Activated T-helper 1 cell treated with anti-CD3 and anti-CD28 coated beads, Interleukin-2, amount 50 U/mL, for 16 hours (primary cell): ENCODE measurements at regions not wholly inside any gene's neighbourhood (a gene's known extent, or its start where the extent isn't known, plus 50 kb on each side); places are given as distances from the start of the nearest gene placed in this dataset.

ENCODE experiments used
- DNase-seq, 2 donors: peaks; one replicate each; pipeline ENCODE4 v3.0.0-alpha.2; 2020; ENCODE audit warnings: low read depth in 1 of 2, low spot score in 1 of 2

DNA sequence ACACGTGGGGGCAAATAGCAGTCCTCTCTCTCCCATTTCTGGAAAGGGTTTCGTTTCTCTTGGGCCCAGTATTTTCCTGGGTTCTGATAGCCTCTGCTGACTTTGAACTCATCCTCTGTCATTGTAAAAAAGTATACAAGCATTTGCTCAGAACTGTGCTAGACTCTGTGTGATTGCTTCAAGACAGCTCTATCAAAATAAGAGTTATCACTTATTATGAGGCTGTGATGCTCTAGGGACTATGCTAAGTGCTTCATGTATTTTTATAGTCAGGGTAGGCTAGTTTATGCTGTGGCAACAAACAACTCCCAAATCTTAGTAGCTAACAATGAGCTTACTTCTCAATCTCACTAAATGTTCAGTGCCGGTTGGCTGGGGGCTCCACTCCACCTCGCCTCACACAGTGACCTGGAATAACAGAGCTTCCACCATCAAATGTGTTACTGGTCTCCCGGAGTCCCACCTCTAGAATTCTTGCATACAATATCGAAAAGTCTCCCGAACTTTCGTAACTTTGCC, 110.8 kb upstream of the CDC42EP3 start:
- DNase-seq, result no peak

- DNase-seq, result no peak
These were observed 111.4 kb upstream of the CDC42EP3 start for GRCh38 chr2:37782721-37783371.

GRCh38 chr2:37783545-37783944, 112.1 kb upstream of the CDC42EP3 start:
- DNase-seq, result no peak

GRCh38 chr2:37784071-37784758, 112.8 kb upstream of the CDC42EP3 start:
- no peak for DNase-seq

GRCh38 chr2:37784759-37785149, 113.3 kb upstream of the CDC42EP3 start:
- DNase-seq, result no peak

- no peak for DNase-seq
These were observed 114.8 kb upstream of the CDC42EP3 start for GRCh38 chr2:37786191-37786698.

- no peak for DNase-seq
These were observed 115.4 kb upstream of the CDC42EP3 start for GRCh38 chr2:37786854-37787253.

- DNase-seq, result no peak
These were observed 117.3 kb upstream of the CDC42EP3 start for GRCh38 chr2:37788602-37789209.

DNA sequence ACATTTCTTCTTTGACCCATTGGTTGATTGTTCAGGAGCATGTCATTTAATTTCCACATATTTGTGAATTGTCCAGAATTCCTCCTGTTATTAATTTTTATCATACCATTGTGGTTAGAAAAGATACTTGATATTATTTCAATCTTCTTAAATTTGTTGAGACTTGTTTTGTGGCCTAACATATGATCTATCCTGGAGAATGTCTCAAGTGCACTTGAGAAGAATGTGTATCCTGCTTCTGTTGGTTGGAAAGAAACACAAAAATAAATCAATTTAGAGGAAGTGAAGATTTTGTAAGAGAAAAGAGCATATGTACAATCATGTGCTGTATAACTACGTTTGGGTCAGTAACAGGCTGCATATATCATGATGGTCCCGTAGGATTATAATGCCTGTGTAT, 118.6 kb upstream of the CDC42EP3 start:
- no peak for DNase-seq

DNA sequence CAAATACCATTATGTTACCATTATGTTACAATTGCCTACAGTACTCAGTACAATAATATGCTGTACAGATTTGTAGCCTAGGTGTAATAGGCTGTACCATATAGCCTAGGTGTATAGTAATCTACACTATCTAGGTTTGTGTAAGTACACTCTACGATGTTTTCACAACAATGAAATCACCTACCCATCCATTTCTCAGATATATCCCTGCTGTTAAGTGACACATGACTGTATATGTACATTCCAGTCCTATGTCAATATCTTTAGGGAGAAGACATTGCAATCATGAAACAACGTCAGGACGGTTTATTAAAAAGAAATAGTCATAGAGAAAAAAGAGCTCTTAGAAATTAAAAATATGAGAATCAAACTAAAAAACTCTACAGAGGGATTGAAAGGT, 119.0 kb upstream of the CDC42EP3 start:
- DNase-seq, result no peak

- DNase-seq, result no peak
These were observed 120.9 kb upstream of the CDC42EP3 start for GRCh38 chr2:37792366-37792765.

DNA sequence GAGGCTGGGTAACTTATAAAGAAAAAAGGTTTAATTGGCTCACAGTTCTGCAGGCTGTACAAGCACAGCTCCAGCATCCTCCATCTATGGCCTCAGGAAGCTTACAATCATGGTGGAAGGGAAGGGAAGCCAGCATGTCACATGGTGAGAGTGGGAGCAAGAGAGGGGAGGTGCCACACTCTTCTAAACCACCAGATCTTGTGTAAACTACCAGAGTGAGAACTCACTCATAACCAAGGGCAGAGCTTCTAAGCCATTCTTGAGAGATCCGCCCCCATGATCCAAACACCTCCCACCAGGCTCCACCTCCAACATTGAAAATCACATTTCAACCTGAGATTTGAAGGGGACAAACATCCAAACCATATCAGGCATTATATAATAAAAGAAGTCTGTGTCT, 121.6 kb upstream of the CDC42EP3 start:
- no peak for DNase-seq

GRCh38 chr2:37794717-37795116, 123.3 kb upstream of the CDC42EP3 start:
- DNase-seq, result no peak

DNA sequence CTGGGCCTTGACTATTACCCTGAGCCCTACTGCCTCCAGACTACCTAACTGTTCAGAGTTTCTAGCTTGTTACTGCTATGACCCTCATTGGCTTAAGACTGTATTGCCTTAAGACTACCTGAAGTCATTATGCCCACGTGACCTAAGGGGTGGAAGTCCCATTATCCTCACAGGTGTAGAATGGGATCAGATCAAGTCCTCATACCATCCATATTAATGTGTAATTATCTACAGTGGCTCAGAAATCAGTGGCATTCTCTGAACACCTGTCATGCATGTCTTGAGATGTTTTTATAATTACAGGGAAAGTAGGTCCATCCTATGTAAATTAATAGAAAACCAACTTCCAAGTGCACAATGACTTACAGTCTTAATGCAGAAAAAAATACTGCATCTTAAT, 124.0 kb upstream of the CDC42EP3 start:
- DNase-seq, result no peak

- DNase-seq, result no peak
These were observed 124.5 kb upstream of the CDC42EP3 start for GRCh38 chr2:37795938-37796337.

DNA sequence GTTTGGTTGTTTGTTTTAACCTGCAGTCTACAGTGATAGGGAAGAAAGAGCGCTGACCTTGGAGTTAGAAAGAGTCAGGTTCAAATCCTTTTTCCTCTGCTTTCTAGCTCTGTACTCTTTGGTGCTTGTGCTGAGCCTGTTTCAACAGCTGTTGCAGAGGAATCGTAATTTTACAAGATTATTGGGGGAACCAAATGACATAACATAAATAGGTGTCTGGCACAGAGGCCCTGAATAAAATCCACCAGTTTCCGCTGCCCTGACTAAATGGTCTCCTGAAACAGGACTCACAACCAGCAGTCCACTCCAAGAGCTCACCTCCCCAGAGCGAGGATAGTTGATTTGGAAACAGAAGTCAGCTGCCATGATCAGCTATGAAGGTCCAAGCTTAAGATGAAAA, 125.0 kb upstream of the CDC42EP3 start:
- no peak for DNase-seq

- DNase-seq, result no peak
These were observed 125.6 kb upstream of the CDC42EP3 start for GRCh38 chr2:37797081-37797480.

DNA sequence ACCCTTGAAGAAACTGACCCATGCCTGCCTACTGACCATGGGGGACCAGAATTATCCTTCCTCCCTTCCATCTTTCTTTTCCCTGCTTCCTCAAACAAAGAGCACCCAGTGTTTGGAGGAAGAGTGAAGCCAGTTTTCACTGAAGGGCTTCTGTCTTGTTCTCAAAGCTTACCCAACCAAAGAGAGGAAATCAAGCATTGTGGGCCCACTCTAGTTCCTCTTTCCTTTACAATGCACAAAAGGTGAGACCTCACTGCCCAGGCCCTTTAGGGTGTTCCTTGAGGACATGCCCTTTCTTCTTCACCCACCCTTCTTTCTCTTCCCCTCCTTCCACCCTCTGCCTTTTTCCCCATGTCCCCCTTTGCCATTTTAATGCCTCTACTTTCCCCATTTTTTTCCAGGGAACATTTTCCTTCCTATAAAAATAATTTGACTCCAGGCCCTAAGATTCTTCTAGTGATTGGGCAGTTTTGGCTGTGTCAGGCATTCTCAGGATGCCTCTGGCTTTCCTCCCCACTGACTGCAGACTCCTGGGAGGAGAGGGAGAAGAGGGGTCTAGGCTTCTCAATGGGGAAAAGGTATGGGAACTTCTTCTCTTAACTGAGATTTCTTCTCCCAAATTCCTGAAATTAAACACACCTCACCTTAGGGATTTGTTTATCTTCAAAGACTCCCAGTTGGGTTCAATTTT, 126.6 kb upstream of the RMDN2 start:
- DNase-seq, result no peak

- DNase-seq, result no peak
These were observed 124.8 kb upstream of the RMDN2 start for GRCh38 chr2:37800176-37800858.

DNA sequence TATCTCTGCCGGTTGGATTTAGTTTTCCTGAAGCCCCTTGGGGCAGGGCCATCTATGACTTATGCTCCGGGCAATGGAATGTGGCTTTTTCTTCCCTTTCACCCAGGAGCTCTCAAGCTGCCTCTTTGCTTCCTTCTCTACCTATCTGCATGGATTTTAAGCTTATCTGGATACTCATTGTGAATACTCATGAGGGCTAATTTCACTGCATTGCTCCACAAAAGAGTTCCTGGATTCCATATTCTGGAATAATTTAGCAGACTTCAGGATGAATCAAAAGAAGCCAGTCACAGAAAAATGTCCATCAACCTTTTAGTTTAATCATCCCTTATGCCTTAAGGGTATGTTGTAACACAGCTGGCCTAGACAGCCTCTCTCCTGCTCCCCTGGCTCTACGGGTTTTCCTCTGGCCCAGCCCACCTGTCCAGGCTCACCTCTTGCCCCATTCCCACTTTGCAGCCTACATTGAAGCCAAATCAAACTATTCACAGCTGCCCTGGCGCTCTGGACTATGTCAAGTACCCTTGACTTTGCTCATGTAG, 122.8 kb upstream of the RMDN2 start:
- no peak for DNase-seq

DNA sequence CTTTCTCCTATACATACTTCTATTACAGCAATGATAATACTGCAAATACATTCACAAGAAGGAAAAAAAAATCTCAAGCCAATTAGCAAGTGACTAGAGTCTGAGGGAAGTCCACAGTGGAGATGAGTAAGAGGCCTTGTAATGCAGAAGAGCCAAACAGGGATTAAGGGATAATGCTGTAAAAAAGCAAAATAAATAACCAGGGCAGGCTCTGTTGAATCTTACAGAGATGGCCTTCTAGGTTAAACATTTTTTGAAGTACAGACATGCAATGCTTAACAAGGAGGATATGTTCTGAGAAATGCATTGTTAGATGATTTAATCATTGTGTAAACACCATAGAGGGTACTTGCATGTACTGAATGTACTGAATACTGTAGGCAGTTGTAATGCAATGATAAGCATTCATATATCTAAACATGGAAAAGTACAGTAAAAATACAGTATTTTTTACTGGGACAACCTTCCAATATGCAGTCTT, 122.1 kb upstream of the RMDN2 start:
- no peak for DNase-seq
